Astrocyte (in vitro differentiated cells and primary cell): ENCODE measurements at regions not wholly inside any gene's neighbourhood (a gene's known extent, or its start where the extent isn't known, plus 50 kb on each side); places are given as distances from the start of the nearest gene placed in this dataset.

ENCODE experiments used
- DNase-seq: peaks from one replicate; pipeline ENCODE4 v3.0.0-alpha.2; 2010; ENCODE audit warnings: low read depth
- FAIRE-seq: peaks from 2 replicates; lab custom pipeline; 2011; peaks lifted over from hg19 to GRCh38; lab: Jason Lieb, UNC
- H2AFZ ChIP-seq: 2 replicates; pipeline ENCODE4 v1.6.0; 2012; ENCODE audit warnings: low read depth, low read length, inconsistent platforms
- H3K27ac ChIP-seq: 2 replicates; pipeline ENCODE4 v1.5.1; 2011; ENCODE audit warnings: low read depth, low read length, inconsistent platforms
- H3K27me3 ChIP-seq: 2 replicates; pipeline ENCODE4 v1.6.0; 2011; ENCODE audit warnings: low read length, inconsistent platforms; ENCODE audit not compliant: insufficient read depth
- H3K36me3 ChIP-seq: 2 replicates; pipeline ENCODE4 v1.5.1; 2011; ENCODE audit warnings: low read length, inconsistent platforms; ENCODE audit not compliant: insufficient read depth
- H3K4me1 ChIP-seq: 2 replicates; pipeline ENCODE4 v1.5.1; 2011; ENCODE audit warnings: low read length, inconsistent platforms; ENCODE audit not compliant: insufficient read depth
- H3K4me2 ChIP-seq: 2 replicates; pipeline ENCODE4 v1.6.0; 2012; ENCODE audit warnings: low read length, inconsistent platforms
- H3K4me3 ChIP-seq: 2 replicates; pipeline ENCODE4 v1.5.1; 2011; ENCODE audit warnings: low read depth, mild to moderate bottlenecking, low read length, inconsistent platforms; ENCODE audit not compliant: insufficient read depth
- H3K79me2 ChIP-seq: 2 replicates; pipeline ENCODE4 v1.6.0; 2012; ENCODE audit warnings: mild to moderate bottlenecking, low read length, inconsistent platforms; ENCODE audit not compliant: insufficient read depth
- H3K9ac ChIP-seq: 2 replicates; pipeline ENCODE4 v1.6.0; 2012; ENCODE audit warnings: mild to moderate bottlenecking, low read length, inconsistent platforms
- H3K9me3 ChIP-seq: 2 replicates; pipeline ENCODE4 v1.5.1; 2012; ENCODE audit warnings: low read depth, mild to moderate bottlenecking, low read length, inconsistent platforms; ENCODE audit not compliant: insufficient read depth
- H4K20me1 ChIP-seq: 2 replicates; pipeline ENCODE4 v1.6.0; 2012; ENCODE audit warnings: low read length, inconsistent platforms; ENCODE audit not compliant: insufficient read depth
- H3K27ac Mint-ChIP-seq: one replicate; pipeline ENCODE4 v1.8.0; 2021; ENCODE audit warnings: mild to moderate bottlenecking, mixed read lengths; ENCODE audit not compliant: unreplicated experiment
- H3K27me3 Mint-ChIP-seq: one replicate; pipeline ENCODE4 v1.8.0; 2021; ENCODE audit warnings: low read depth, mixed read lengths; ENCODE audit not compliant: unreplicated experiment
- H3K36me3 Mint-ChIP-seq: one replicate; pipeline ENCODE4 v1.8.0; 2021; ENCODE audit warnings: low read depth, mixed read lengths; ENCODE audit not compliant: unreplicated experiment
- H3K4me1 Mint-ChIP-seq: one replicate; pipeline ENCODE4 v1.8.0; 2021; ENCODE audit warnings: low read depth, mixed read lengths; ENCODE audit not compliant: unreplicated experiment
- H3K4me3 Mint-ChIP-seq: one replicate; pipeline ENCODE4 v1.8.0; 2021; ENCODE audit warnings: mild to moderate bottlenecking, moderate library complexity, mixed read lengths; ENCODE audit not compliant: unreplicated experiment
- H3K9me3 Mint-ChIP-seq: one replicate; pipeline ENCODE4 v1.8.0; 2021; ENCODE audit warnings: mild to moderate bottlenecking, mixed read lengths; ENCODE audit not compliant: unreplicated experiment
- CTCF ChIP-seq: IDR thresholded peaks from 2 replicates; pipeline ENCODE4 v1.5.1; 2011; ENCODE audit warnings: low read depth, mild to moderate bottlenecking, inconsistent platforms, low read length, moderate library complexity; ENCODE audit not compliant: insufficient read depth
- EZH2 ChIP-seq: IDR thresholded peaks from 2 replicates; pipeline ENCODE4 v1.6.1; 2012; ENCODE audit warnings: mild to moderate bottlenecking, low read length, inconsistent platforms; ENCODE audit not compliant: insufficient read depth

- Mint-ChIP-seq H3K27ac (no peak overlapping the region), H3K4me3 (no peak overlapping the region), H3K4me1 (no peaks in the 10 kb centered on the region), H3K27me3 (peaks cover 6% of the 10 kb centered on the region), H3K36me3 (no peaks in the 10 kb centered on the region), H3K9me3 (peaks cover 2% of the 10 kb centered on the region)
- H3K9me3 ChIP-seq: no peaks in the 10 kb centered on the region
- no peak overlapping the region for H3K4me2 ChIP-seq
- FAIRE-seq (no peak), DNase-seq (no peak)
- H3K27me3 ChIP-seq: no peaks in the 10 kb centered on the region
- no peak overlapping the region for H2AFZ ChIP-seq
- H3K36me3 ChIP-seq: no peaks in the 10 kb centered on the region
- no peak overlapping the region for H3K4me3 ChIP-seq
- TF ChIP-seq EZH2: no peak
- TF ChIP-seq CTCF: no peak
- H3K27ac ChIP-seq: no peak overlapping the region
- H3K79me2 ChIP-seq: no peaks in the 10 kb centered on the region
- H3K9ac ChIP-seq: no peak overlapping the region
- no peaks in the 10 kb centered on the region for H4K20me1 ChIP-seq
- no peaks in the 10 kb centered on the region for H3K4me1 ChIP-seq
Observed at GRCh38 chr14:53766601-53767000, 190.0 kb downstream of the BMP4 start.

- DNase-seq (no peak), FAIRE-seq (no peak)
- peaks cover 2% of the 10 kb centered on the region for H3K9me3 Mint-ChIP-seq
- Histone ChIP-seq H3K4me1 (no peaks in the 10 kb centered on the region), H3K79me2 (no peaks in the 10 kb centered on the region), H3K9ac (no peak overlapping the region), H2AFZ (no peak overlapping the region), H3K27me3 (no peaks in the 10 kb centered on the region), H3K9me3 (no peaks in the 10 kb centered on the region), H3K27ac (no peak overlapping the region), H3K4me3 (no peak overlapping the region), H3K4me2 (no peak overlapping the region), H3K36me3 (no peaks in the 10 kb centered on the region), H4K20me1 (no peaks in the 10 kb centered on the region)
- H3K4me1 Mint-ChIP-seq: no peaks in the 10 kb centered on the region
- no peak overlapping the region for H3K27ac Mint-ChIP-seq
- H3K27me3 Mint-ChIP-seq: peaks cover 7% of the 10 kb centered on the region
- no peak for TF ChIP-seq CTCF
- no peak for TF ChIP-seq EZH2
- H3K4me3 Mint-ChIP-seq: no peak overlapping the region
- H3K36me3 Mint-ChIP-seq: no peaks in the 10 kb centered on the region
Observed at GRCh38 chr14:53766106-53766505, 190.5 kb downstream of the BMP4 start.

DNA sequence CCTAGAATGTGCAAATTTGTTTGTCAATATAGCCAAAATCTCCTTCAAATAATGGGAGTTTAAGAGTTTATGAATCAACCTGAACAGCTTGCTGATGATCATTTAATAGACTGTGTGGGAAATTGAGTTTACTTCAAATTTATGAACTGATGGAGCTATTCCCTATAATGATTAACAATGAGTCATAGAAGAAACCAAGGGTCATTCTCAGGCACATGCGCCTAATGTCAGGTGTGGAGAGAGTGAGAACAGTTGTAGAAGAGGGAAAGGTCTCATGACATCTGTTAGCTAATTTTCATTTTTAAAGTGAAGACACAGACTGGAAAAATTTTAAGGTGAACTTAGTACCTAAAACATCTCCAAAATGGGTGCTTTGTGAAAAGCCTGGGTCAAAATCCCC is 191.8 kb downstream of the BMP4 start:
- FAIRE-seq (no peak), DNase-seq (no peak)
- no peak overlapping the region for H3K9ac ChIP-seq
- Mint-ChIP-seq H3K27me3 (peaks cover 7% of the 10 kb centered on the region), H3K4me1 (no peaks in the 10 kb centered on the region), H3K9me3 (peaks cover 2% of the 10 kb centered on the region), H3K4me3 (no peak overlapping the region), H3K27ac (no peak overlapping the region), H3K36me3 (no peaks in the 10 kb centered on the region)
- no peaks in the 10 kb centered on the region for H3K9me3 ChIP-seq
- H3K4me3 ChIP-seq: no peak overlapping the region
- H2AFZ ChIP-seq: no peak overlapping the region
- H3K4me2 ChIP-seq: no peak overlapping the region
- TF ChIP-seq EZH2: no peak
- TF ChIP-seq CTCF: no peak
- no peaks in the 10 kb centered on the region for H3K4me1 ChIP-seq
- no peaks in the 10 kb centered on the region for H3K79me2 ChIP-seq
- H4K20me1 ChIP-seq: no peaks in the 10 kb centered on the region
- H3K27me3 ChIP-seq: no peaks in the 10 kb centered on the region
- H3K36me3 ChIP-seq: no peaks in the 10 kb centered on the region
- H3K27ac ChIP-seq: no peak overlapping the region
